IPS DF 4.7 (cell line): ENCODE measurements at regions not wholly inside any gene's neighbourhood (a gene's known extent, or its start where the extent isn't known, plus 50 kb on each side); places are given as distances from the start of the nearest gene placed in this dataset.
"Not testable (repeated sequence)": the region's sequence is repeated elsewhere in the genome, so short reads cannot be mapped to it uniquely, and the experiment has no call there.

Experiments
- DNase-seq: peaks from one replicate; pipeline ENCODE4 v3.0.0-alpha.2; 2013; ENCODE audit warnings: low spot score; ENCODE audit errors: extremely low read depth

GRCh38 chr2:195003881-195004471, 653.0 kb upstream of the SLC39A10 start:
- DNase-seq, result no peak

DNA sequence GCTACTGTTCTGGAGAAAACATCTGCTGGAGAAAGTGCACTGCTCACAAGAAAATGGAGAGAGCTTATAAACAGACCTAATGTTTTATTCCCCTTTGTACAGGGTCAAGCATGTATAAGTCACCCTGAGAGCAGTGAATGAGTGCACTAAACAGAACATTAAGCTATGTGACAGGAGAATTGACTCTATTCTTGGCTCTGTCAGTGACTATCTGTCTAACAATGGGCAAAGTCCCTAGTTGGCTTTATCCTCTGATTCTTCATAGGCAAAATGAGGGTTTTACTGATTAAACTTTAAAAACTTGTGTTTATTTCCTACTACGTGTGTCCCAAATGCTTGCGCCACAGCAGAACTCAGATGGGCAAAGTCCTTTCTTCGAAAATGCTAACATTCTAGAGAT, 655.1 kb upstream of the SLC39A10 start:
- no peak for DNase-seq

GRCh38 chr2:194999771-195000170, 657.3 kb upstream of the SLC39A10 start:
- DNase-seq, result no peak

DNA sequence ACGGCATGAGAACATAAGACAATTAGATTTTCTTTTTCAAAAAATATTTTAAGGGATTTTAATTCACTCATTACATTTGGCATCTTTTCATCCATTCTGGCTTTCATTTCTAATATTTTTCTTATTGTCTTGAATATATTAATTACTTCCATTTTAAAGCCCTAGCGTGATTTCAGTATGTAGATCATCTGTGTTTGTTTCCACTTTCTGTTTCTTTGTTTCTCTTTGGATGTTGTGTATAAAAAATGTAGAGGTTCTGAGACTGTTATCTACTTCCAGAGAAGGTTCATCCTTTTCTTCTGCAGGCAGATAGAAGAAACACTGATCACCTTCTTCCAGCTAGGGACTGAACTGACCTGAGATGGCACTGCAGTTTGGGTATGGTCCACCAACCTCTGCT, 664.4 kb upstream of the SLC39A10 start:
- DNase-seq, result no peak

DNA sequence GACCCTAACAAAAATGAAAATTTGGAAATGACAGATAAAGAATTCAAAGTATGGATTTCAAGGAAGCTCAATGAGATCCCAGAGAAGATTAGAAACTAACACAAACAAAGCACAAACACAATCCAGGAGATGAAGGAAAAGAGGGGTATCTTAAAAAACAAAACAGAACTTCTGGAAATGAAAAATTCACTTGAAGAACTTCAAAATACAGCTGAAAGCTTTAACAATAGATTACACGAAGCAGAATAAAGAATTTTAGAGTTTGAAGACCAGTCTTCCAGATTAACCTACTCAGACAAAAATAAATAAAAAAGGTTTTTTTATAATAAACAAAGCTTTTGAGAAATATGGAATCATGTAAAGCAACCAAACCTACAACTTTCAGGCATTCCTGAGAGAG, 671.8 kb upstream of the SLC39A10 start:
- no peak for DNase-seq

GRCh38 chr2:194962254-194962653, 694.8 kb upstream of the SLC39A10 start:
- DNase-seq, result no peak

DNA sequence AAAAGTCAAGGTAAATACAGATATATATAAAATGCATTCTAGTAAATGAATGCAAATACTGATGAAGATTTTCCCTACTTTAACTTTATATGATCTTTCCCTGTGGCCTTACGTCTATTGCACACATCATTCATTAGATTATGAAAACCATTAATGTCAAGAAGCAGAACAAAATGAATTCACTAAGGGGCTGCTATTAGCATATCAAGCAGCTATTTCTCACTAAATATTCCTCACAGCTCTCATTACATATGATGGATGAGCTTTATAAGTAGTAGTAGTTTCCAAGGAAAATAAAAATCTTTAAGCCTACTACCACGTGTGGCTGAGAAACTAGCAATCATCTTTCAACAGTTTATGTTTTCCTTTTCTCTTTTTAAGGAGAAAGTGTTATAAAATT, 702.8 kb upstream of the SLC39A10 start:
- DNase-seq, result no peak

- no peak for DNase-seq
These were observed 710.2 kb upstream of the SLC39A10 start for GRCh38 chr2:194946826-194947225.

- no peak for DNase-seq
These were observed 719.0 kb upstream of the SLC39A10 start for GRCh38 chr2:194938066-194938465.

DNA sequence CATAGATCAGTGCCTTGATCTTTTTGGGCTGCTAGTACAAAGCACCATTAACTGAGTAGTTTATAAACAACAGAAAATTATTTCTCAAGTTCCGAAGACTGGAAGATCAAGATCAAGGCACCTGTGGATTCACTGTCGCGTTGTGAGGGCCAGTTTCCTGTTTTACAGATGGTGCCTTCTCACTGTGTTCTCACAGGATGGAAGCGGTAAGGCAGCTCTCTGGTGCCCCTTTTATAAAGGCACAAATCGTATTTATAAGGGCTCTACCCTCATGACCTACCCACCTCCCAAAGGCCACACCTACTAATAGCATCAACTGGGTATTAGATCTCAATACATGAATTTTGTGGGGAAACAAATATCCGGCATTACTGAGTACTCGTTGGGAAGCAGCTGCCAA, 729.5 kb upstream of the SLC39A10 start:
- no peak for DNase-seq

- DNase-seq, result no peak
These were observed 730.2 kb upstream of the SLC39A10 start for GRCh38 chr2:194926873-194927272.

- no peak for DNase-seq
These were observed 731.3 kb upstream of the SLC39A10 start for GRCh38 chr2:194925742-194926141.

DNA sequence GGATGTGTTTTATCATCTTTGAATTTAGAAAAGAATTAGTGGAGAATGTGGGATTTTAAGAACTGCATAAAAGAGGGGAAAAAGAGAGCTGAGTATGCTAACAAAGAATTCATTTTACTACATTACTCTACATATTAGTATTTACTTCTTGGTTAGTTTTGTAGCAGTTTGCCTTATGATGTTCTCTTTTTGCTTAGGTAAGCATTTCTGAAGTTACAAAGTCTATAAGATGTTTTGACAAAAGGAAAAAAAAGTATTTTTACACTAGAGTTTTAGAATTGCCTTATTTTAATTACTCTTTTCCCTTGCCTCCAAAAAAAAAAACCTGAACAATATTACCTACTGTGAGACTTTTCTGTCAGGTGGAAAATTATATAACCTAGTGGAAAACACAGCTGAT, 739.5 kb upstream of the SLC39A10 start:
- no peak for DNase-seq

GRCh38 chr2:194915485-194915884, 741.5 kb upstream of the SLC39A10 start:
- DNase-seq, result no peak

- no peak for DNase-seq
These were observed 749.5 kb upstream of the SLC39A10 start for GRCh38 chr2:194907569-194907968.

- no peak for DNase-seq
These were observed 760.2 kb upstream of the SLC39A10 start for GRCh38 chr2:194896871-194897270.

GRCh38 chr2:194883711-194884110, 773.3 kb upstream of the SLC39A10 start:
- DNase-seq, result no peak

DNA sequence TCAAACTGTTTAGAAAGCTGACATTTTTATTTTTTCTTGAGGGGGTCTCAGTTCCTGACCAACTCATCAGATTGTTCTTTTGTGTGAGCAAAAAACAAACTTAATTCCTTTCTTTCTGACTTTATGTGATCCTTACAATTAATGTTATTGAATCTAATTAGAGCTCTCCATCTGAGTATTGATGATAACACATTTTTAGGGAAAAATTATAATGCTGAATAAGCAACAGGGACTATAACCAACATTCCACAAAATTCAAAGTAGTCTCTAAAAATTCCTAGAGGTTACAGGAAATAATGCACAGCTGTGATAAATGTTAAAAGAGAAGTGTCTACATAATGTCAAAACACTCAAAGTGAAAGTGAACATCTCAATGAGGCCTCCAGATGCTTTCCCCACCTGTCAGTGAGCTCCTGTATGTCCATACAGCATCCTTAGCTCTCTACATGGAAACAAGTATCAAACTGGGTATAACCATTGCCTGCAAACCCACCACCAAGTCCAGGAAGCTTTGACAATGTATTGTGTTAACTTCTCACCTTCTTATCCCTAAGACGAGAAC, 786.0 kb upstream of the SLC39A10 start:
- DNase-seq, result no peak

DNA sequence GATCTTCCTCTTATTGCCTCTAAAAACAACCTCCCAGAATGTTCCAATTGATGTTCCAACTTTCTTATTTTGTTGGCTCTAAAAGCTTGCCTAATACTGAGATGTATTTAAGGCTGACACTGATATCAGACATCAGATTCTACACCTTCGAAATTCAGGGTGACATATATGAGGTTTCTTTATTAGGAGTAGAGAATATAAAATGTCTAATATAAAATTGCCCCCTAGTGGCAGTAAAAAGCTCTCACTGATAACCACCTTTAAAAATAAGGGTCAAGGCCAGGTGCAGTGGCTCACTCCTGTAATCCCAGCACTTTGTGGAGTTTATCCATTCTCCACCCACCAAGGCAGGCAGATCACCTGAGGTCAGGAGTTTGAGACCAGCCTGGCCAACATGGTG, 789.7 kb upstream of the SLC39A10 start:
- DNase-seq, result no peak

DNA sequence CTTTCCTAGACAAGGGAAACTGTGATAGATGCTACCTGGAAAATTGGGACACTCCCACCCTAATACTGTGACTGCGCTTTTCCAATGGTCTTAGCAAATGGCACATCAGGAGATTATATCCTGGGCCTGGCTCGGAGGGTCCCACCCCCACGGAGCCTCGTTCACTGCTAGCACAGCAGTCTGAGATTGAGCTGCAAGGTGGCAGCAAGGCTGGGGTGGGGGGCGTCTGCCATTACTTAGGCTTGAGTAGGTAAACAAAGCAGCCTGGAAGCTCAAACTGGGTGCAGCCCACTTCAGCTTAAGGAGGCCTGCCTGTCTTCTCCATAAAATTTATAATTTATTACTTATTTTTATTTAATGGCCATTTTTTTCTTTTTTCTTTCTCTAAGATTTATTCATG, 802.1 kb upstream of the SLC39A10 start:
- no peak for DNase-seq

GRCh38 chr2:194842871-194843270, 814.2 kb upstream of the SLC39A10 start:
- DNase-seq, result no peak

DNA sequence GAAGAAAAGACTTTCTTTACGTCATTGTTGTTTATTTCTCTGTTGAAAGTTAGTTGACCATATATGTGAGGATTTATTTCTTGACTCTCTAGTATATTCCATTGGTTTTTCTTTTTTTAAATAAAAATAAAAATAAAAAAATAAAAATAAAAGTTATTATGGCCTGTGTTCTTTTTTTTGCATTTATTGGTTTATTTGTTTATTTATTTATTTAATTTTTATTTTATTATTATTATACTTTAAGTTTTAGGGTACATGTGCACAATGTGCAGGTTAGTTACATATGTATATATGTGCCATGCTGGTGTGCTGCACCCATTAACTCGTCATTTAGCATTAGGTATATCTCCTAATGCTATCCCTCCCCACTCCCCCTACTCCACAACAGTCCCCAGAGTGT, 822.7 kb upstream of the SLC39A10 start:
- not testable (repeated sequence) for DNase-seq

- DNase-seq, result no peak
These were observed 830.8 kb upstream of the SLC39A10 start for GRCh38 chr2:194826241-194826640.

GRCh38 chr2:194824450-194824849, 832.6 kb upstream of the SLC39A10 start:
- DNase-seq, result no peak
